ENCODE measurements at regions not wholly inside any gene's neighbourhood (a gene's known extent, or its start where the extent isn't known, plus 50 kb on each side); places are given as distances from the start of the nearest gene placed in this dataset.

GRCh38 chr14:93861836-93862235, 65.3 kb upstream of the FAM181A start:
- intact Hi-C loops (cut with DNase I), result no loop called here

GRCh38 chr14:93859957-93860356, 67.2 kb upstream of the FAM181A start:
- no peak for FAIRE-seq
- Histone ChIP-seq H3K4me3 (ENCODE audit: low read length in 3 of 3) (no peak overlapping the region), H3K27me3 (ENCODE audit: control insufficient read depth, insufficient read depth, low read length) (no peaks in the 10 kb centered on the region), H3K27ac (ENCODE audit: low read depth in 2 of 2, low read length in 2 of 2) (no peak overlapping the region), H3K9ac (ENCODE audit: low read length in 3 of 3) (no peak overlapping the region), H3K4me1 (ENCODE audit: control insufficient read depth in 2 of 3, insufficient read depth in 2 of 3, low read depth in 1 of 3, low read length in 3 of 3) (no peaks in the 10 kb centered on the region), H3K9me3 (ENCODE audit: control insufficient read depth in 2 of 3, insufficient read depth in 1 of 3, low read length in 3 of 3) (no peaks in the 10 kb centered on the region), H3K36me3 (ENCODE audit: control insufficient read depth in 2 of 3, insufficient read depth in 3 of 3, low read length in 3 of 3) (no peaks in the 10 kb centered on the region)
- DNase-seq, result no peak
- intact Hi-C loops (cut with DNase I), result no loop called here
- TF ChIP-seq, protein P1, sequence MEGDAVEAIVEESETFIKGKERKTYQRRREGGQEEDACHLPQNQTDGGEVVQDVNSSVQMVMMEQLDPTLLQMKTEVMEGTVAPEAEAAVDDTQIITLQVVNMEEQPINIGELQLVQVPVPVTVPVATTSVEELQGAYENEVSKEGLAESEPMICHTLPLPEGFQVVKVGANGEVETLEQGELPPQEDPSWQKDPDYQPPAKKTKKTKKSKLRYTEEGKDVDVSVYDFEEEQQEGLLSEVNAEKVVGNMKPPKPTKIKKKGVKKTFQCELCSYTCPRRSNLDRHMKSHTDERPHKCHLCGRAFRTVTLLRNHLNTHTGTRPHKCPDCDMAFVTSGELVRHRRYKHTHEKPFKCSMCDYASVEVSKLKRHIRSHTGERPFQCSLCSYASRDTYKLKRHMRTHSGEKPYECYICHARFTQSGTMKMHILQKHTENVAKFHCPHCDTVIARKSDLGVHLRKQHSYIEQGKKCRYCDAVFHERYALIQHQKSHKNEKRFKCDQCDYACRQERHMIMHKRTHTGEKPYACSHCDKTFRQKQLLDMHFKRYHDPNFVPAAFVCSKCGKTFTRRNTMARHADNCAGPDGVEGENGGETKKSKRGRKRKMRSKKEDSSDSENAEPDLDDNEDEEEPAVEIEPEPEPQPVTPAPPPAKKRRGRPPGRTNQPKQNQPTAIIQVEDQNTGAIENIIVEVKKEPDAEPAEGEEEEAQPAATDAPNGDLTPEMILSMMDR (IDR thresholded peaks at IDR 0.05; ENCODE audit: borderline replicate concordance, extremely low read depth, insufficient read depth), result no peak

More at GRCh38 chr14:93861836-93862235, 65.3 kb upstream of the FAM181A start:
- H3K4me3 ChIP-seq (ENCODE audit: low read length in 3 of 3), result no peak overlapping the region
- DNase-seq (no peak), FAIRE-seq (no peak)
- H3K27ac ChIP-seq (ENCODE audit: low read depth in 2 of 2, low read length in 2 of 2), result no peak overlapping the region
- TF ChIP-seq, protein P1 (IDR thresholded peaks at IDR 0.05; ENCODE audit: borderline replicate concordance, extremely low read depth, insufficient read depth), result no peak
- no peaks in the 10 kb centered on the region for H3K9me3 ChIP-seq (ENCODE audit: control insufficient read depth in 2 of 3, insufficient read depth in 1 of 3, low read length in 3 of 3)
- no peak overlapping the region for H3K9ac ChIP-seq (ENCODE audit: low read length in 3 of 3)
- H3K27me3 ChIP-seq (ENCODE audit: control insufficient read depth, insufficient read depth, low read length), result no peaks in the 10 kb centered on the region
- no peaks in the 10 kb centered on the region for H3K36me3 ChIP-seq (ENCODE audit: control insufficient read depth in 2 of 3, insufficient read depth in 3 of 3, low read length in 3 of 3)
- no peaks in the 10 kb centered on the region for H3K4me1 ChIP-seq (ENCODE audit: control insufficient read depth in 2 of 3, insufficient read depth in 2 of 3, low read depth in 1 of 3, low read length in 3 of 3)

DNA sequence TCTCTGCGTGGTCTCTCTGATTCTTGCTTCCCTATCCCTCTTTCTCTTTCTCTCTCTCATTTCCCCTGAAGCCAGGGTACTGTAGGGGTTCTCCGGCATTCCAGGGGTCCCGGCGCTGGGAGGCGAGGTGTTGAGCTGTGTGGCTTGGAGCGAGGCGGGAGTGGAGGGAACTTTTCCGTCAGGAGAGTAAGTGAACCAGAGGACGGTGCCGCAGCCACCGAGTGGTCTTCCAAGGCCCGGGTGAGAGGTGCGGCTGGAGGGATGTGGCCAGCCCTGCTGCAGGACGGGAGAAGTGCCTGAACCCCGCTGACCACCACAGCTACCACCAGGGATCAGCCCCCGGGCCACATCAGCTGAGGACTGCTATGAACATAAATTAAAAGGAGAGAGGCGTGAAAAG, 68.2 kb upstream of the FAM181A start:
- TF ChIP-seq, protein P1 (IDR thresholded peaks at IDR 0.05; ENCODE audit: borderline replicate concordance, extremely low read depth, insufficient read depth), result no peak
- no peak overlapping the region for H3K27ac ChIP-seq (ENCODE audit: low read depth in 2 of 2, low read length in 2 of 2)
- no peak overlapping the region for H3K9ac ChIP-seq (ENCODE audit: low read length in 3 of 3)
- H3K36me3 ChIP-seq (ENCODE audit: control insufficient read depth in 2 of 3, insufficient read depth in 3 of 3, low read length in 3 of 3), result no peaks in the 10 kb centered on the region
- no peaks in the 10 kb centered on the region for H3K4me1 ChIP-seq (ENCODE audit: control insufficient read depth in 2 of 3, insufficient read depth in 2 of 3, low read depth in 1 of 3, low read length in 3 of 3)
- intact Hi-C loops (cut with DNase I), result no loop called here
- no peaks in the 10 kb centered on the region for H3K9me3 ChIP-seq (ENCODE audit: control insufficient read depth in 2 of 3, insufficient read depth in 1 of 3, low read length in 3 of 3)
- H3K27me3 ChIP-seq (ENCODE audit: control insufficient read depth, insufficient read depth, low read length), result no peaks in the 10 kb centered on the region
- FAIRE-seq (no peak), DNase-seq (no peak)
- no peak overlapping the region for H3K4me3 ChIP-seq (ENCODE audit: low read length in 3 of 3)
